OCI-LY7 (cell line): ENCODE measurements at regions not wholly inside any gene's neighbourhood (a gene's known extent, or its start where the extent isn't known, plus 50 kb on each side); places are given as distances from the start of the nearest gene placed in this dataset.
"Not testable (repeated sequence)": the region's sequence is repeated elsewhere in the genome, so short reads cannot be mapped to it uniquely, and the experiment has no call there.

Experiments
- BruUV-seq: library from RNA; stranded (reverse); fragments of 400-500 nt; replicated peaks from 2 replicates; lab custom pipeline; 2021; lab: Mats Ljungman, UMichigan
- CTCF ChIA-PET: fragments of 300-600 bp; sonication (Branson Sonifier 250); formaldehyde crosslinking; loops from one replicate; lab custom pipeline; 2022; ENCODE audit warnings: antibody characterized with exemption; ENCODE audit not compliant: unreplicated experiment; lab: Charles Lee
- POLR2A ChIA-PET: fragments of 300-600 bp; sonication (Branson Sonifier 250); formaldehyde crosslinking; loops from one replicate; lab custom pipeline; 2022; ENCODE audit warnings: antibody characterized with exemption; lab: Charles Lee
- DNase-seq: peaks from one replicate; pipeline ENCODE4 v3.0.0-alpha.2; 2015; ENCODE audit warnings: low spot score
- H2AFZ ChIP-seq: fragments of 200-600 bp; sonication (generic), shearing (Covaris generic); 2 replicates; pipeline ENCODE4 v1.6.1; 2014; ENCODE audit warnings: mild to moderate bottlenecking, antibody characterized with exemption, low read length, moderate library complexity
- H3K27ac ChIP-seq: fragments of 200-600 bp; sonication (generic); 2 replicates; pipeline ENCODE4 v1.5.1; 2014; ENCODE audit warnings: mixed run types, low read depth, mild to moderate bottlenecking, moderate library complexity, low read length, inconsistent platforms; ENCODE audit not compliant: poor library complexity, severe bottlenecking
- H3K36me3 ChIP-seq: fragments of 200-600 bp; sonication (generic); 2 replicates; pipeline ENCODE4 v1.6.1; 2014; ENCODE audit warnings: mild to moderate bottlenecking, antibody characterized with exemption, low read length, moderate library complexity, mixed read lengths; ENCODE audit not compliant: insufficient read depth
- H3K4me1 ChIP-seq: fragments of 200-600 bp; sonication (generic); 2 replicates; pipeline ENCODE4 v1.5.1; 2014; ENCODE audit warnings: mild to moderate bottlenecking, low read length; ENCODE audit not compliant: insufficient read depth, poor library complexity, severe bottlenecking
- H3K4me2 ChIP-seq: fragments of 200-600 bp; sonication (generic); 2 replicates; pipeline ENCODE4 v1.6.1; 2014; ENCODE audit warnings: mild to moderate bottlenecking, low read length
- H3K4me3 ChIP-seq: fragments of 200-600 bp; sonication (generic); 2 replicates; pipeline ENCODE4 v1.5.1; 2014; ENCODE audit warnings: mild to moderate bottlenecking, low read depth, low read length; ENCODE audit not compliant: poor library complexity, severe bottlenecking
- H3K79me2 ChIP-seq: fragments of 200-600 bp; sonication (generic); 2 replicates; pipeline ENCODE4 v1.6.1; 2016; ENCODE audit warnings: low read depth, mild to moderate bottlenecking, low read length, moderate library complexity, mixed read lengths; ENCODE audit not compliant: insufficient read depth
- H3K9me2 ChIP-seq: fragments of 200-600 bp; sonication (generic); 2 replicates; pipeline ENCODE4 v1.6.1; 2016; ENCODE audit warnings: mild to moderate bottlenecking, low read length, mixed read lengths; ENCODE audit not compliant: insufficient read depth
- H3K9me3 ChIP-seq: fragments of 200-600 bp; sonication (generic); 2 replicates; pipeline ENCODE4 v1.6.1; 2014; ENCODE audit warnings: mild to moderate bottlenecking, mixed run types, low read length, mixed read lengths
- H4K20me1 ChIP-seq: fragments of 200-600 bp; sonication (generic); 2 replicates; pipeline ENCODE4 v1.6.1; 2014; ENCODE audit warnings: mild to moderate bottlenecking, antibody characterized with exemption, low read length, moderate library complexity, mixed read lengths; ENCODE audit not compliant: insufficient read depth
- EZH2phosphoT487 ChIP-seq: fragments of 200-600 bp; sonication (generic); IDR thresholded peaks from 2 replicates; pipeline ENCODE4 v1.6.1; 2018; ENCODE audit warnings: low read depth, borderline replicate concordance, mild to moderate bottlenecking, mixed run types, antibody characterized with exemption, low read length, moderate library complexity, mixed read lengths
- intact Hi-C: fragments of 100-400 bp; cut with micrococcal nuclease; formaldehyde crosslinking; loops from one replicate; pipeline ENCODE4 v1.10.0; 2022; ENCODE audit not compliant: unreplicated experiment
- TF ChIP-seq, protein P1 (sequence below): fragments of 200-600 bp; sonication (generic); conservative IDR thresholded peaks from 2 replicates; pipeline ENCODE4 v1.5.1; 2014; ENCODE audit warnings: mild to moderate bottlenecking, antibody characterized with exemption, low read length, moderate library complexity, mixed read lengths

- Histone ChIP-seq H3K4me3 (no peak overlapping the region), H3K27ac (no peak overlapping the region), H3K9me2 (no peaks in the 10 kb centered on the region), H3K79me2 (no peaks in the 10 kb centered on the region), H3K4me1 (no peaks in the 10 kb centered on the region), H2AFZ (no peak overlapping the region), H3K9me3 (no peaks in the 10 kb centered on the region), H3K4me2 (no peak overlapping the region), H3K36me3 (no peaks in the 10 kb centered on the region), H4K20me1 (no peaks in the 10 kb centered on the region)
- TF ChIP-seq, protein P1, sequence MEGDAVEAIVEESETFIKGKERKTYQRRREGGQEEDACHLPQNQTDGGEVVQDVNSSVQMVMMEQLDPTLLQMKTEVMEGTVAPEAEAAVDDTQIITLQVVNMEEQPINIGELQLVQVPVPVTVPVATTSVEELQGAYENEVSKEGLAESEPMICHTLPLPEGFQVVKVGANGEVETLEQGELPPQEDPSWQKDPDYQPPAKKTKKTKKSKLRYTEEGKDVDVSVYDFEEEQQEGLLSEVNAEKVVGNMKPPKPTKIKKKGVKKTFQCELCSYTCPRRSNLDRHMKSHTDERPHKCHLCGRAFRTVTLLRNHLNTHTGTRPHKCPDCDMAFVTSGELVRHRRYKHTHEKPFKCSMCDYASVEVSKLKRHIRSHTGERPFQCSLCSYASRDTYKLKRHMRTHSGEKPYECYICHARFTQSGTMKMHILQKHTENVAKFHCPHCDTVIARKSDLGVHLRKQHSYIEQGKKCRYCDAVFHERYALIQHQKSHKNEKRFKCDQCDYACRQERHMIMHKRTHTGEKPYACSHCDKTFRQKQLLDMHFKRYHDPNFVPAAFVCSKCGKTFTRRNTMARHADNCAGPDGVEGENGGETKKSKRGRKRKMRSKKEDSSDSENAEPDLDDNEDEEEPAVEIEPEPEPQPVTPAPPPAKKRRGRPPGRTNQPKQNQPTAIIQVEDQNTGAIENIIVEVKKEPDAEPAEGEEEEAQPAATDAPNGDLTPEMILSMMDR = no peak
- TF ChIP-seq EZH2phosphoT487 = no peak
- ChIA-PET CTCF (no interaction called here), POLR2A (no interaction called here)
- intact Hi-C loops = no loop called here
- BruUV-seq = no TSS peak
- DNase-seq = no peak
Measured at GRCh38 chr2:118417406-118418120, 329.3 kb downstream of the INSIG2 start.

DNA sequence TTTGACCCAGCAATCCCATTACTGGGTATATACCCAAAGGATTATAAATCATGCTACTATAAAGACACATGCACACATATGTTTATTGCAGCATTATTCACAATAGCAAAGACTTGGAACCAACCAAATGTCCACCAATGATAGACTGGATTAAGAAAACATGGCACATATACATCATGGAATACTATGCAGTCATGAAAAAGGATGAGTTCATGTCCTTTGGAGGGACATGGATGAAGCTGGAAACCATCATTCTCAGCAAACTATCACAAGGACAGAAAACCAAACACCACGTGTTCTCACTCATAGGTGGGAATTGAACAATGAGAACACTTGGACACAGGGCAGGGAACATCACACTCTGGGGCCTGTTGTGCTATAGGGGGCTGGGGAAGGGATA, 326.9 kb downstream of the INSIG2 start:
- H3K4me2 ChIP-seq, H4K20me1 ChIP-seq, H3K79me2 ChIP-seq, H3K27ac ChIP-seq, H2AFZ ChIP-seq, intact Hi-C loops, POLR2A ChIA-PET, H3K9me2 ChIP-seq, H3K9me3 ChIP-seq, H3K36me3 ChIP-seq, H3K4me1 ChIP-seq, DNase-seq, H3K4me3 ChIP-seq, BruUV-seq, CTCF ChIA-PET: not testable (repeated sequence)

DNA sequence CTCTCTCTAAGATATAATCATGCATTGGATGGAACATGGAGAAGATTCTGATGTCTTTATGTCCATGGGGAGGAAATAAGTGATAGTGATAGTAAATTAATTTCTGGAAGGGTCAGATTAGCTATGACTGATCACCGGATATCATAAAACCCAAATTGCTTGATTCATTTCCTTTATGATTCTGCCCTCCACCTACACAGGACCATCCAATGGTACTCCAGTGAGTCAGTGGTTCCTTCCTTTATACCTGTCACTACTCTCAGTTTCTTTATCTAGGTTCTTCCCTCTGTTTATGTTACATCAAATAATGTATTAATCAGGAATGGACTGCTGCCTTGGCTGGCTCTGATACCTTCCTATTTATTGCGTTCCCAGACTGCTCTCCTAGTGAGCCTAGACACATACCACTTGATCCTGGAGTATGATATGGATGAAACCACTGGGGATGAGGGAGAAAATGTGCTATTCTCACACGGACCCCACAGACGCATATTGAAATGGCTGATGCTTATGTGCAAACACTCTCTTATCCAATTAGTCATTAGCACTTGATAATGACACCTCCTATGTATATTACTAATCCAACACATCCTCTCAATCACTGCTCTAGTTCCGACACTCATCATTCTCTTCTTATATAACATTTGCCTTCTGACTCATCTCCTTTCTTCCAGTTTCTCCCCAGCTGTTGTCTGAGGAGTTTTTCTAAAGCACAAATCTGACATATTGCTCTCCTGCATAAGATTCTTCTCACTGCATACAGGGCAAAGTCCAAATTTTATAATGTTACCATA, 315.6 kb downstream of the INSIG2 start:
- H3K9me2 ChIP-seq = no peaks in the 10 kb centered on the region
- H3K36me3 ChIP-seq = no peaks in the 10 kb centered on the region
- no peak overlapping the region for H3K4me2 ChIP-seq
- TF ChIP-seq, protein P1 = no peak
- TF ChIP-seq EZH2phosphoT487 = no peak
- H3K4me3 ChIP-seq = no peak overlapping the region
- no peaks in the 10 kb centered on the region for H3K4me1 ChIP-seq
- DNase-seq = no peak
- ChIA-PET CTCF (no interaction called here), POLR2A (interaction anchor here (0.6 kb wide), 1 partner anchor 347 kb away, joined by 3 read pairs; no protein-coding TSS in a partner anchor)
- no peak overlapping the region for H2AFZ ChIP-seq
- no peaks in the 10 kb centered on the region for H3K9me3 ChIP-seq
- intact Hi-C loops = no loop called here
- BruUV-seq = no TSS peak
- H4K20me1 ChIP-seq = no peaks in the 10 kb centered on the region
- no peak overlapping the region for H3K27ac ChIP-seq
- no peaks in the 10 kb centered on the region for H3K79me2 ChIP-seq
